Fibroblast of villous mesenchyme (primary cell): ENCODE measurements at regions not wholly inside any gene's neighbourhood (a gene's known extent, or its start where the extent isn't known, plus 50 kb on each side); places are given as distances from the start of the nearest gene placed in this dataset.
A peak's percentile ranks its signal among the peaks of the same experiment; 100 is the strongest.
"Not testable (repeated sequence)": the region's sequence is repeated elsewhere in the genome, so short reads cannot be mapped to it uniquely, and the experiment has no call there.

ENCODE experiments used
- DNase-seq: peaks from one replicate; pipeline ENCODE4 v3.0.0-alpha.2; 2010; ENCODE audit warnings: low read depth
- H3K4me3 ChIP-seq: 2 replicates; pipeline ENCODE4 v1.5.1; 2011; ENCODE audit warnings: low read depth, mild to moderate bottlenecking, low read length

DNA sequence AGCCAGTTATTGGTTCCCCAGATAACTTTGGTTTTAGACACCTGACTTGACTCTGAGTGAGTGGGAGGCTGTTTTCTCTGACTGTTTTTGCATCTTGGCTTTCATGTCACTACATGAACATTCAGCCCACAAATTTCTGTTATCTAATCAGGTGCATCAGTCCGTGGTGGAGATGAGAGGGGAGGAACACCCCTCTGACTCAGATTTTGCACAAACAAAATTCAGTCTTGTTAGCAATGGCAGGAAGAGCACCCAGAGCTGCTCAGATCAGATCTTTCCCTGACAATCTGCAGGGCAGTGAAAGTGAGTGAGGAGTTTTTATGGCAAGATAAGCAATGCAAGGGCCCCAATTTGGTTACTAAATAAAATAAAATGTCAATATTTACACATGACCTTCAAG is 307.2 kb upstream of the NOTCH2NLA start:
- H3K4me3 ChIP-seq, DNase-seq: not testable (repeated sequence)

DNA sequence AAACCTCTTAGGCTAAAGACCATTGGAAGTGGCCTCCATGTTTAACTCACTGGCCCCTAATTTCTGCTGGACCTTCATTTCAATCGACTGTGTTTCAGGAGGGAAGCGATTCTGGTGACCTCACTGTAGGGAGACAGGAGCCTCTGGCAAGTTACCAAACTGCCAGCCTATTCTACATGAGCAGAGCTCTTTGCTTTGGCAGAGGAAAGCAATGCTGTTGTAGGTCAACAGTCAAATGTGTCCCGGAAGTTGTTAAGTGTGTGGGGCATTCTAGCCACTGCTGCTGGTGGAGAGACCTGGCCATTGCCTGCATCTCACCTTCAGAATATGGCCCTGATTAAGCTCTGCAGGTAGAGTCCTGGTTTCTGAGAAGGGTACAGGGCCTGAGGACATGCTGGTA is 306.8 kb upstream of the NOTCH2NLA start:
- not testable (repeated sequence) for H3K4me3 ChIP-seq, DNase-seq

DNA sequence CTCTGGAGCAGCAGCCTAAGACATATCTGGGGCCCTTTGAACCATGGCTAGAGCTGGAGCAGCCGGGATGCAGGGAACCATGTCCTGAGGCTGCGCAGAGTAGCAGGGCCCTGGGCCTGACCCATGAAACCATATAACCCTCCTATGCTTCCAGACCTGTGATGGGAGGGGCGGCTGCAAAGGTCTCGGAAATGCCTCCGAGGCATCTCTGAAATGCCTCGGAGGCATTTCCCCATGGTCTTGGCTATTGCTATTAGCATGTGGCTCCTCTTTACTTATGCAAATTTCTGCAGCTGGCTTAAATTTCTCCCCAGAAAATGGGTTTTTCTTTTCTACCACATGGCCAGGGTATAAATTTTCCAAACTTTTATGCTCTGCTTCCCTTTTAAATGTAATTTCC is 302.1 kb upstream of the NOTCH2NLA start:
- not testable (repeated sequence) for DNase-seq, H3K4me3 ChIP-seq

DNA sequence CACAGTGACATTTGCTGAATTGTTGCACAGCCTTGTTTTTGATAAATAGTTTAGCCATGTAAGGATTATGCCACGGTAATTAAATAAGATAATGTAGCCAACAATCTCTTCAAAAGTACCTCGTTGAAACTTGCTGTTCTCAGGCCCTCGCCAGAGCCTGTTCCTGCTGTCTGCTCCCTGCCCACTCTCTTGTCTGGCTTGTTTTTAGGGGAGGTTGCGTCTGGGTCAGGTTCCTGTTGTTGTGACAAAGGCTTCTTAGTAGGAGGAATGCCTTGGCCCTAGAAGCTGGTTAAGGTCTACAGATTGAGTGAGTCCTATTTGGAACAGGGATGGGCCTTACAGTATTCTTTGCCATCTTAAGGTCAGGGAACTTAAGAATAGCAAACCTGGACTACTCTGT is 294.0 kb upstream of the NOTCH2NLA start:
- DNase-seq, H3K4me3 ChIP-seq: not testable (repeated sequence)

DNA sequence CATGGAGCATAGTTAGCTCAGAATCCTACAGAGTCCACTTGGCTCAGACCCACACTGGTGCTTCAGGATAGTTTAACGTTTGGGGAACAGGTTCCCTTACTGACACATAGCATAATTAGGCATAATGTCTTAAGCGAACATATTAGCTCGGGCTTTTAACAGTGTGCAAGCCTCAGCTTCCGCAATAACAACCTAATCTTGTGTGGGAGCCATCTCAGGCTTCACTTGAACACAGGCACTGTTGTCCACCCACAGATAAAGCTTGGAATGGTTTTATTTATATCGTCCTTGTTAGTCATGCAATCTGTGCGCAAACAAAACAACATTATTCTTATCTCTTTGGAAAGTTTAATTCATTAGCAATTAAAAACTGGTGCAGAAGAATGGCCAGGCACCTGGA is 293.5 kb upstream of the NOTCH2NLA start:
- not testable (repeated sequence) for H3K4me3 ChIP-seq, DNase-seq

DNA sequence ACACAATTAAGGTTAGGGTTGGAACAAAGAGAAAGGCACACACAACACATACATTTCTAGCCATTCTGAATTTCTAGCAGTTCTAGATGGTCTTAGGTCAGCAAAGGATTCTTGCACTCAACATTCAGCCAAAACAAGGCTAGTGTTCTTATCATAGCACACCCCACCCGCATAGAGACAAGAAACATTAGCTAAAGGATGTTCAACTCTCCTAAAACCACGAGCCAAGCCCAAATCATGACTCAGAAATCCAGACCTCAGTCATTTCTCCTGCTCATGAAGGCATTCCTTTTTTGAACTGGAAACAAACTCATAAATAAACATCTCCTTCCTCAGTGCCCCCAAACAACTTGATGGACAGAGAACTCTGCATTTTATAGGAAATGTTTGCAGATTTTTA is 293.0 kb upstream of the NOTCH2NLA start:
- H3K4me3 ChIP-seq, DNase-seq: not testable (repeated sequence)

DNA sequence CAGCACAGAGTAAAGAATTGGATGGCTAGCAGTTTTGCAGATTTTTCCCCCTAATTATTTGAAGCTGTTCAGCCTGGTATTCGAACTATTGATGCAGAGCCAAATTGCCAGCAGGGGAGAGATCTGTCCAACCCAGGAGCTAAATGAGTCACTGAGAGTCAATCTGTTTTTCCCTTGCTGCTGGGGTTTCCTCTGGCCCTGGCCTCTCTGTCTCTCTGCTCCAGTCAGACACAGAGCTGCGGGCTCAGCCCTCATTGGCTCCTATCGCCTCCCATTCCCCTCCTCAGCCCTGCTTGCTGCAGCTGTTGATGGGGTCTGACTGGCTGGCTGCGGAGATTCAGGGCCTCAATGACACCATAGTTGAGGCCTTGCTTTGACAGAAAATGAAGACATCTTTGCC is 284.9 kb upstream of the NOTCH2NLA start:
- H3K4me3 ChIP-seq, DNase-seq: not testable (repeated sequence)

DNA sequence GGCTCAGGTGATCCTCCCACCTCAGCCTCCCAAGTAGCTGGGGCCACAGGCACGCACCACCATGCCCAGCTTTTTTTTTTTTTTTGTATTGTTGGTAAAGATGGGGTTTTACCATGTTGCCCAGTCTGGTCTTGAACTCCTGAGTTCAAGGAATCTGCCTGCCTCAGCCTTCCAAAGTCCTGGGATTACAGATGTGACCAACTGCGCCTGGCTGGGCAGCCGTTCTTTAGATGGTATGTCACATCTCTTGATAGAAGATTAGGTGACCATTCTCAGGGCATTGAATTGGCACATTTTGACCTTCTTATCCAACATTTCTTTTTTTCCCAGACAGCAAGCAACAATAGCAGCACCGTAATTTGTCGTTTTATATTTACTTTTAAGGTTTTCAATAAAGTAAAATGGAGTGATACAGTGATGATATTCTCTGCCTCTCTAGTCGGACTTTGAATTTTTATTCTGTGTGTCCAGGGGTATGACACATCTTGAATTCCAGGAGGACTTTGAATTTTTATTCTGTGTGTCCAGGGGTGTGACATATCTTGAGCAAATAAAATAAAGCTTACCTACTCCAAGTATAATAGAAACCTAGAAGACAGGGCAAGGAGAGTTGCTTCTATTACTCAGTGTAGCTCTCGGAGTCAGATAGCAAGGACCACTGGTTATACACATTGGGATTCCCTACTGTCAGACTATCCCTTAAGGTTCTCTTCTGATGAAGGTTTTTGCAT is 282.4 kb upstream of the NOTCH2NLA start:
- not testable (repeated sequence) for H3K4me3 ChIP-seq, DNase-seq

DNA sequence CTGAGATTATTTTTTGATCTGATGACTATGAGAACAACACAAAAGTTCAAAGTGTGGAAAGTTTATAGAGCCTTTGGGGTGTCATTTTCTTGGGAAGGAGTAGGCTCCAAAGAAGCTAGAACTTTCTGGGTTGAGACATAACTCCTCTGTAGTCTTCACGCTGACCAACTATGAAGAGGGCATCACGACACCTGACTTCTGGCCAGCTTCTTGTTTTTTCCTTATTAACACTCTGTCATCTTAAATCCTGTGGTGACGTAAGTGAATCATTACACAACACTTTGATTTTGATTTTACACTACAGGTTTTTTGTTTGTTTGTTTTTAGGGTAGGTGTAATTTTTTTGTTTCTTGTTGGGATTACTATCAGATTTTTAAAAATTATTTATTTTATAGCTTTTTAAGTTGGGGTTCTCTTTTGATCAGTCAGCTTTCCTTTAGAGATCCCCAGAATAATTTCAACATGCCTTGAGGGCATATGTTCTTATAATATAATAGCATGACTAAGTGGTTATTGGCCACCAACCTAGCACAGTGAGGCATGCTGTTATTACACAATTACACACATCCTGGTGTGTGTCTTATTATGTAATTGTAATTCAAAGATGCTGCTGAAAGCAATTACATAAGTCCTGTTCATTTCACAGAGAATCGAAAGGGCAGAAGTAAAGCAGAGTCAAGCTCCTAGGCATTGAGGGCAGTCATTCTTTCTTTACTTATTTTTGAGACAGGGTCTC is 281.6 kb upstream of the NOTCH2NLA start:
- DNase-seq, H3K4me3 ChIP-seq: not testable (repeated sequence)

DNA sequence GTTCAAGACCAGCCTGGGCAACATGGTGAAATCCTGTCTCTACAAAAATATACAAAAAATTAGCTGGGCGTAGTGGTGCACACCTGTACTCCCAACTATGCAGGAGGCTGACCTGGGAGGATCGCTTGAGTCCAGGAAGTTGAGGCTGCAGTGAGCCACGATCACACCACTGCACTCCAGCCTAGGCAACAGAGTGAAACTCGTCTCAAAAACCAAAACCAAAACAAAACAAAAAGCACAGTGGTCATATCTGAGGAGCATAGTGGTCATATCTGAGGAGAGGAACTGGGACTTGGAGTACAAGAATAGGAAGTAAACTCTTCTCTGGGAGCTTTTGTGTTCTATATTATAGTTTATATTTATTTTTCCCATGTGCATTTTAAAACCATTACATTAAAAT is 275.3 kb upstream of the NOTCH2NLA start:
- H3K4me3 ChIP-seq, DNase-seq: not testable (repeated sequence)

DNA sequence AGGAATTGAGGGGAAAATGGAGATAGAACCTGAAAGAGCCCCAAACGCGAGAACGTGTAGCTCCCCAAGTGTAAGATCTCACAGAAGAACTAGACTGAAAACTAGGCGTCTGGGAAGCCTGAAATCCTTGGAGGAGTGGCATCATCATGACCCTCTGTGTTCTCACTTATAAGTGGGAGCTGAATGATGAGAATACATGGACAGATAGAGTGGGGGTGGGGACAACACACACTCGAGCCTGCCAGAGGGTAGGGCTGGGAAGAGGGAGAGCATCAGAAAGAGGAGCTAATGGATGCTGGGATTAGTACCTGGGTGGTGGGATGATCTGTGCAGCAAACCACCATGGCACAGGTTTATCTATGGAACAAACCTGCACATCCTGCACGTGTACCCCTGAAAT is 258.7 kb upstream of the NOTCH2NLA start:
- DNase-seq, H3K4me3 ChIP-seq: not testable (repeated sequence)

DNA sequence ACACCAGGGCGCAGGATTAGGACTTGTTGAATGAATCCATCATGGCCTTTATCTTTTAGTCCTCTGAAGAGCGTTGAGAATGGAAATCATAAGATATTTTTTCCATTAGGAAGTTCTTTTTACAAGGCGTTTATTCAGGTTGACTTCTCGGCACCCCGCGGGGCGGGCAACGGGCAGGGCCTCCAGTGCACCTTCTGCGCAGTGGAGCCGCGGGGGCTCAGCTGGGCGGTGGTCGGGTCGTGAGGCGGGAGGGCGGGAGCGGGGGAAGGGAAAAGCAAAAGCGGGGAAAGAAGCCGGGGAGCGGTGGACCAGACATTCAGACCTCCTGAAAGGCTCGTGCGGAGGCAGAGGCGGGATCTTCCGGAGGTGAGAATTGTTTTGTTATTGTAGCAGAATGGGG is 258.3 kb upstream of the NOTCH2NLA start:
- H3K4me3 ChIP-seq, DNase-seq: not testable (repeated sequence)

DNA sequence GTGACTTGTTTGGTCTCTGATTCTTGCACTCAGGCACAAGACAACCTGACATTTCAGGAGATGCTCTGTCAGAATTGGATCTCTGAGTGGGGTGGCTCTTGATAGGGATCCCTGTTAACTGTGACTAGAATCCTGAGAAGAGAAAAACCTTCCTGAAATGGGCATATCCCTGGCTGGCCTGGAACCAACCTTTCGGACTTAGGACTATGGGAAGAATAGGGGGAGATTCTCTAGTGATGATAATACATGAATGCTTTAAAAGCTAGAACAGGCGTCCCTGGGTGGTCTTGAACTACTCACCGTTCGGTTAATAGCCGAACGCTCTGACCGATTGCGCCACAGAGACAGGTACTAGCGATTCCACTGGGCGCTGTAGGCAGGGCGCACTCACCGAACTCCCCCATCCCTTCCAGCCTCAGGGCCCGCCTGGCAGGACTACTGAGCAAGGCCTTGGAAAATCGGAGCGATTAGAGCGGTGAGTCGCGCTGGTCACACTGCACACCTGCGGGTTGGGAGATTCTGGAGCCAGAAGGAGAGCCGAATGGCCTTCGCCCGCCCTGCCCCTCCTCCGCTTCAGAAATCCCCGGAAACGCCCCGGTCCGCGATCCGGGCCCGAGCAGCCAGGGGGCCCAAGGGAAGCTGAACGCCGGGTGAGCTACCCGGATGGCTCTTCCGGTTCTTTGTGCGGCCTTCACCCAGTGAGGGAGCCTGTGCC is 257.6 kb upstream of the NOTCH2NLA start:
- H3K4me3 ChIP-seq, result peak overlapping the region; percentile 30
- peak; percentile 3 for DNase-seq

DNA sequence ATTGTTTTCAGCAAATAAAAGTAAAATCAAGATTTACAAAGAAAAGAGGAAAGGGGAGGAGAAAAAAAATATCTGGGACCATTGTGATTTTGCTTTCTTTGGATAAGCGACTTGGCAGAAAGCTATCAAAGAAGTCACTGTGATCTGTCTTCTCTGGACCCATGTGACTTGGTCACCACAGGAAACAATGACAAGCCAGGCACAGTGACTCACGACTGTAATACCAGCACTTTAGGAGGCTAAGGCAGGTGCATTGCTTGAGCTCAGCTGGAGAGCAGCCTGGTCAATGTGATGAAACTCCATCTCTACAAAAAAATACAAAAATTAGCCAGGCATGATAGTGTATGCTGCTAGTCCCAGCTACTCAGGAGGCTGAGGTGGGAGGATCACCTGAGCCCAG is 255.4 kb upstream of the NOTCH2NLA start:
- H3K4me3 ChIP-seq, DNase-seq: not testable (repeated sequence)

DNA sequence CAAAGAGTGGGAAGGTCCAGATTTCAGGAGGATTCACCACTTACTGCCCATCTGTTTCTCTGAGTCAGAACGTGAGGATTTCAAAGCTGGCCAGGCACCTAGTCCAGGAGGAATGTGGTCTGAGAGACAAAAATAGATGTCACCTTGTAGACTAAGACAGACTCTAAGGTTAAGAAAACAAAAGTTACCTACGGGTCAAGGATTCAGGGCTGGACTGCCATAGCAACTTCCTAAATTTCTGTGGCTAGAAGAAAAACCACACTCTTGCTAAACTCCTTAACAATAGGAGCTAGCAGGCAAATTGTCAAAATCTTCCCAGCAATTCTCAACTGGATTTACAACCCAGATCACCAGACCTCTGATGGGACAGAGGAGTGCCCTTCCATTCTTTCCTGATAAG is 250.4 kb upstream of the NOTCH2NLA start:
- DNase-seq, H3K4me3 ChIP-seq: not testable (repeated sequence)
